K562 (cell line): ENCODE measurements at regions not wholly inside any gene's neighbourhood (a gene's known extent, or its start where the extent isn't known, plus 50 kb on each side); places are given as distances from the start of the nearest gene placed in this dataset.

Experiments used
- ATAC-seq: fragments of 200-7000 bp; cut with Tn5 transposase; 3 replicates; pipeline ENCODE4 v1.9.1; 2020; ENCODE audit warnings: moderate library complexity
- BruUV-seq: library from RNA; stranded (reverse); fragments of 400-500 nt; replicated peaks from 2 replicates; lab custom pipeline; 2021; lab: Mats Ljungman, UMichigan
- CTCF ChIA-PET: fragments of 300-600 bp; formaldehyde crosslinking; extraction: SDS; loops from one replicate; lab custom pipeline; 2021; ENCODE audit warnings: low intra/inter-chr PET ratio; lab: Yijun Ruan, JAX
- POLR2A ChIA-PET: fragments of 300-600, 350-650 bp; sonication (Branson Sonifier 250); formaldehyde crosslinking; extraction: SDS; loops from one replicate; lab custom pipeline; 2021; ENCODE audit warnings: antibody characterized with exemption, inconsistent platforms; lab: Yijun Ruan, JAX
- DNase-seq, 4 experiments: peaks; one replicate each; pipeline versions ENCODE4 v3.0.0 to v3.0.0-alpha.2; 2011 to 2018; ENCODE audit warnings: low spot score in 3 of 4, mixed read lengths in 3 of 4; ENCODE audit errors: extremely low read depth in 1 of 4
- FAIRE-seq: peaks from 2 replicates; lab custom pipeline; 2011; peaks lifted over from hg19 to GRCh38; lab: Jason Lieb, UNC
- H2AFZ ChIP-seq: 2 replicates; pipeline ENCODE4 v1.6.0; 2011; ENCODE audit warnings: low read depth, low read length, control low read depth, inconsistent platforms
- H3K27ac ChIP-seq: fragments of 200-600 bp; 3 replicates; pipeline ENCODE4 v1.8.0; 2011; ENCODE audit warnings: low read depth, mild to moderate bottlenecking, control low read depth, inconsistent platforms, low read length, moderate library complexity, mixed read lengths; ENCODE audit errors: extremely low read depth
- H3K27me3 ChIP-seq, 2 experiments: fragments of 300-600 bp in 1 of 2; 2 replicates in 1 of 2; 3 replicates in 1 of 2; pipeline versions ENCODE4 v1.6.0 to v1.8.0; 2011; ENCODE audit warnings: inconsistent platforms in 2 of 2, low read length in 2 of 2, mild to moderate bottlenecking in 1 of 2, mixed read lengths in 1 of 2, moderate library complexity in 1 of 2; ENCODE audit not compliant: control insufficient read depth in 2 of 2, insufficient read depth in 2 of 2
- H3K36me3 ChIP-seq: fragments of 300-600 bp; 3 replicates; pipeline ENCODE4 v1.8.0; 2011; ENCODE audit warnings: mild to moderate bottlenecking, low read length, inconsistent platforms; ENCODE audit not compliant: control insufficient read depth, insufficient read depth
- H3K4me1 ChIP-seq, 2 experiments: fragments of 200-600 bp in 1 of 2; replicated peaks in 1 of 2; 2 replicates in 1 of 2; 3 replicates in 1 of 2; pipeline versions ENCODE4 v1.5.1 to v1.8.0; 2011; ENCODE audit warnings: inconsistent platforms in 2 of 2, low read length in 2 of 2, mild to moderate bottlenecking in 1 of 2, mixed read lengths in 1 of 2, moderate library complexity in 1 of 2; ENCODE audit not compliant: control insufficient read depth in 2 of 2, insufficient read depth in 2 of 2
- H3K4me2 ChIP-seq: 2 replicates; pipeline ENCODE4 v1.6.1; 2011; ENCODE audit warnings: low read length, control low read depth, inconsistent platforms, mixed read lengths; ENCODE audit not compliant: insufficient read depth
- H3K4me3 ChIP-seq: fragments of 200-600 bp; sonication (generic), shearing (Covaris generic); 2 replicates; pipeline ENCODE4 v1.5.1; 2016; ENCODE audit warnings: control low read depth, inconsistent platforms
- H3K79me2 ChIP-seq: fragments of 200-600 bp; 3 replicates; pipeline ENCODE4 v1.8.0; 2011; ENCODE audit warnings: low read length, inconsistent platforms; ENCODE audit not compliant: control insufficient read depth, insufficient read depth
- H3K9ac ChIP-seq, 2 experiments: 2 replicates each; pipeline versions ENCODE4 v1.6.0 to v1.6.1; 2011; ENCODE audit warnings: low read depth in 2 of 2, low read length in 2 of 2, control low read depth in 1 of 2, inconsistent platforms in 1 of 2, mild to moderate bottlenecking in 1 of 2, mixed read lengths in 1 of 2; ENCODE audit not compliant: insufficient read depth in 1 of 2
- H3K9me1 ChIP-seq: one replicate; pipeline ENCODE4 v1.6.0; 2011; ENCODE audit warnings: inconsistent platforms, mild to moderate bottlenecking, low read length, moderate library complexity; ENCODE audit not compliant: control insufficient read depth, insufficient read depth
- H3K9me3 ChIP-seq: replicated peaks from 2 replicates; pipeline ENCODE4 v1.5.1; 2011; ENCODE audit warnings: low read depth, low read length, inconsistent platforms; ENCODE audit not compliant: control insufficient read depth, insufficient read depth
- H4K20me1 ChIP-seq: replicated peaks from 2 replicates; pipeline ENCODE4 v1.6.1; 2011; ENCODE audit warnings: low read length, inconsistent platforms, mixed read lengths; ENCODE audit not compliant: control insufficient read depth, insufficient read depth
- BDP1 ChIP-seq: IDR thresholded peaks from 3 replicates; pipeline ENCODE4 v1.6.1; 2011; ENCODE audit not compliant: insufficient read length, insufficient read depth
- FOSL1 ChIP-seq: fragments of 200-800 bp; sonication (Bioruptor generic); conservative IDR thresholded peaks from 2 replicates; pipeline ENCODE4 v1.6.1; 2016; ENCODE audit warnings: missing genetic modification characterization, missing compliant biosample characterization
- FOXM1 ChIP-seq, 2 experiments: fragments of 450-650 bp in 1 of 2; sonication (generic) in 1 of 2; formaldehyde crosslinking in 1 of 2; IDR thresholded peaks; 2 replicates each; pipeline versions ENCODE4 v1.6.1 to v1.9.0; 2017 to 2022; ENCODE audit warnings: low read depth in 2 of 2, mild to moderate bottlenecking in 2 of 2, missing genetic modification reagents in 1 of 2, moderate library complexity in 1 of 2
- GABPB2 ChIP-seq: fragments of 250-450 bp; sonication (Bioruptor Pico); conservative IDR thresholded peaks from 2 replicates; pipeline ENCODE4 v1.5.1; 2021; ENCODE audit warnings: mild to moderate bottlenecking
- HIVEP1 ChIP-seq: fragments of 250-450 bp; sonication (Bioruptor Pico); IDR thresholded peaks from 2 replicates; pipeline ENCODE4 v1.4.0; 2020; ENCODE audit warnings: mild to moderate bottlenecking
- JUN ChIP-seq, 2 experiments: sonication (generic) in 1 of 2; formaldehyde crosslinking in 1 of 2; IDR thresholded peaks; 2 replicates each; pipeline versions ENCODE4 v1.6.1 to v1.8.0; 2012 to 2022; ENCODE audit warnings: borderline replicate concordance in 2 of 2, mild to moderate bottlenecking in 2 of 2, improper control_type of control experiment in 1 of 2, low read depth in 1 of 2, low read length in 1 of 2, missing genetic modification reagents in 1 of 2
- RB1 ChIP-seq: fragments of 450-650 bp; IDR thresholded peaks from 2 replicates; pipeline ENCODE4 v1.6.1; 2017; ENCODE audit warnings: low read depth, mild to moderate bottlenecking
- XRCC4 ChIP-seq: IDR thresholded peaks from one replicate; pipeline ENCODE4 v1.6.1; 2011; ENCODE audit not compliant: insufficient read depth, insufficient read length; ENCODE audit errors: extremely low read depth
- ZNF699 ChIP-seq: fragments of 250-450 bp; sonication (Bioruptor Pico); IDR thresholded peaks from 2 replicates; pipeline ENCODE4 v1.8.0; 2021; ENCODE audit warnings: mild to moderate bottlenecking, moderate library complexity; ENCODE audit not compliant: insufficient replicate concordance
- ZZZ3 ChIP-seq: fragments of 450-650 bp; IDR thresholded peaks from 2 replicates; pipeline ENCODE4 v1.6.1; 2016; ENCODE audit warnings: antibody characterized with exemption, mild to moderate bottlenecking, moderate library complexity
- WGBS: fragments of 100-300 bp; shearing (Covaris generic); methylation state at CpG from one replicate; pipeline ENCODE4 v1.1.6; 2016; ENCODE audit warnings: low coverage, mixed read lengths; ENCODE audit not compliant: insufficient coverage; ENCODE audit errors: missing lambda C conversion rate; 5-methylcytosine and 5-hydroxymethylcytosine counted together
- in situ Hi-C: fragments of 300-500 bp; cut with MboI; formaldehyde crosslinking; loops from 4 replicates; pipeline ENCODE4 v1.15.0; 2018; ENCODE audit warnings: inconsistent platforms, mixed read lengths
- intact Hi-C: fragments of 100-400 bp; cut with micrococcal nuclease; formaldehyde crosslinking; loops from 2 replicates; pipeline ENCODE4 v1.14.2; 2022
- TF ChIP-seq, protein P1 (sequence below): fragments of 450-650 bp; formaldehyde crosslinking; IDR thresholded peaks from 2 replicates; pipeline ENCODE4 v1.4.0; 2022; ENCODE audit warnings: mild to moderate bottlenecking, moderate library complexity
- TF ChIP-seq, protein P2 (sequence below): fragments of 450-650 bp; IDR thresholded peaks from 2 replicates; pipeline ENCODE4 v1.6.1; 2018; ENCODE audit not compliant: partially characterized antibody
- TF ChIP-seq, protein P3 (sequence below): fragments of 450-650 bp; formaldehyde crosslinking; IDR thresholded peaks from 2 replicates; pipeline ENCODE4 v1.4.0; 2020; ENCODE audit warnings: mild to moderate bottlenecking, moderate library complexity
- TF ChIP-seq, protein P4 (sequence below), 2 experiments: IDR thresholded peaks; 2 replicates each; pipeline ENCODE4 v1.6.1; 2012; ENCODE audit warnings: improper control_type of control experiment in 2 of 2, low read depth in 2 of 2, low read length in 2 of 2, borderline replicate concordance in 1 of 2

DNA sequence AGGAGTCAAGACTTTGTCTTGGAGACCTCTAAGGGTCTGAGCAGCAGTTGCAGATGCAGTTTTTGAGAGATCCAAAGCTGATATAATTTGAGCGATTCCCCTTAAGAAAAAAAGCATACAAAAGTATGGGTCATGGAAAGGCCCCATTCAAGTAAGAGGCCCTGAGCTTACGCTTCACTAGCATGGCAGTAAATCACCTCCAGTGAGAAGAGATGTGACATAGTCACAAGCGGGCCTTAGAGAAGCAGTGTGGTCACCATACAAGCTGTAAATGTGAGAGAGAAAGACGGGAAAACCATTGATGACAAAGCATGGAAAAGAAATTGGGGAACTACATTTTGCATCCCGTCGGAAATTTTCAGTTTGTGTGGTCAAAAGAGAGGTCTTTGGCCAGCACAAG lies 70.6 kb upstream of the GSC start:
- H3K36me3 ChIP-seq = no peaks in the 10 kb centered on the region
- in situ Hi-C loops (no loop called here), intact Hi-C loops (no loop called here)
- no peaks in the 10 kb centered on the region; a peak in 1 of 5 replicates for H3K27me3 ChIP-seq
- CTCF ChIA-PET = interaction anchor here (0.7 kb wide), 1 partner anchor 443 kb away, joined by 3 read pairs; no protein-coding TSS in a partner anchor
- POLR2A ChIA-PET = no interaction called here
- no peaks in the 10 kb centered on the region for H4K20me1 ChIP-seq
- ATAC-seq (no peak), DNase-seq (no peak), FAIRE-seq (no peak)
- H3K79me2 ChIP-seq = no peaks in the 10 kb centered on the region
- H3K4me3 ChIP-seq = no peak overlapping the region
- H3K9me1 ChIP-seq = no peaks in the 10 kb centered on the region
- no peak overlapping the region for H2AFZ ChIP-seq
- no TSS peak for BruUV-seq
- WGBS = 2% methylated on average over 6 of the region's 6 CpGs
- H3K4me1 ChIP-seq = no peaks in the 10 kb centered on the region
- H3K4me2 ChIP-seq = no peak overlapping the region
- H3K27ac ChIP-seq = no peak overlapping the region
- H3K9me3 ChIP-seq = no peaks in the 10 kb centered on the region
- no peak overlapping the region for H3K9ac ChIP-seq
- no peak for TF ChIP-seq FOXM1 (IDR thresholded peaks at IDR 0.05; ENCODE audit: low read depth)
- no peak for TF ChIP-seq FOXM1 (CRISPR knock-in tag; IDR thresholded peaks at IDR 0.05; ENCODE audit: low read depth)
- TF ChIP-seq, protein P1, sequence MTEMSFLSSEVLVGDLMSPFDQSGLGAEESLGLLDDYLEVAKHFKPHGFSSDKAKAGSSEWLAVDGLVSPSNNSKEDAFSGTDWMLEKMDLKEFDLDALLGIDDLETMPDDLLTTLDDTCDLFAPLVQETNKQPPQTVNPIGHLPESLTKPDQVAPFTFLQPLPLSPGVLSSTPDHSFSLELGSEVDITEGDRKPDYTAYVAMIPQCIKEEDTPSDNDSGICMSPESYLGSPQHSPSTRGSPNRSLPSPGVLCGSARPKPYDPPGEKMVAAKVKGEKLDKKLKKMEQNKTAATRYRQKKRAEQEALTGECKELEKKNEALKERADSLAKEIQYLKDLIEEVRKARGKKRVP (CRISPR knock-in tag) = no peak
- TF ChIP-seq JUN (IDR thresholded peaks at IDR 0.05; ENCODE audit: borderline replicate concordance, low read depth, low read length) = no peak
- TF ChIP-seq JUN (CRISPR knock-in tag; IDR thresholded peaks at IDR 0.05; ENCODE audit: borderline replicate concordance) = no peak
- no peak for TF ChIP-seq ZNF699 (CRISPR knock-in tag)
- no peak for TF ChIP-seq FOSL1 (tag)
- no peak for TF ChIP-seq XRCC4
- TF ChIP-seq, protein P2, sequence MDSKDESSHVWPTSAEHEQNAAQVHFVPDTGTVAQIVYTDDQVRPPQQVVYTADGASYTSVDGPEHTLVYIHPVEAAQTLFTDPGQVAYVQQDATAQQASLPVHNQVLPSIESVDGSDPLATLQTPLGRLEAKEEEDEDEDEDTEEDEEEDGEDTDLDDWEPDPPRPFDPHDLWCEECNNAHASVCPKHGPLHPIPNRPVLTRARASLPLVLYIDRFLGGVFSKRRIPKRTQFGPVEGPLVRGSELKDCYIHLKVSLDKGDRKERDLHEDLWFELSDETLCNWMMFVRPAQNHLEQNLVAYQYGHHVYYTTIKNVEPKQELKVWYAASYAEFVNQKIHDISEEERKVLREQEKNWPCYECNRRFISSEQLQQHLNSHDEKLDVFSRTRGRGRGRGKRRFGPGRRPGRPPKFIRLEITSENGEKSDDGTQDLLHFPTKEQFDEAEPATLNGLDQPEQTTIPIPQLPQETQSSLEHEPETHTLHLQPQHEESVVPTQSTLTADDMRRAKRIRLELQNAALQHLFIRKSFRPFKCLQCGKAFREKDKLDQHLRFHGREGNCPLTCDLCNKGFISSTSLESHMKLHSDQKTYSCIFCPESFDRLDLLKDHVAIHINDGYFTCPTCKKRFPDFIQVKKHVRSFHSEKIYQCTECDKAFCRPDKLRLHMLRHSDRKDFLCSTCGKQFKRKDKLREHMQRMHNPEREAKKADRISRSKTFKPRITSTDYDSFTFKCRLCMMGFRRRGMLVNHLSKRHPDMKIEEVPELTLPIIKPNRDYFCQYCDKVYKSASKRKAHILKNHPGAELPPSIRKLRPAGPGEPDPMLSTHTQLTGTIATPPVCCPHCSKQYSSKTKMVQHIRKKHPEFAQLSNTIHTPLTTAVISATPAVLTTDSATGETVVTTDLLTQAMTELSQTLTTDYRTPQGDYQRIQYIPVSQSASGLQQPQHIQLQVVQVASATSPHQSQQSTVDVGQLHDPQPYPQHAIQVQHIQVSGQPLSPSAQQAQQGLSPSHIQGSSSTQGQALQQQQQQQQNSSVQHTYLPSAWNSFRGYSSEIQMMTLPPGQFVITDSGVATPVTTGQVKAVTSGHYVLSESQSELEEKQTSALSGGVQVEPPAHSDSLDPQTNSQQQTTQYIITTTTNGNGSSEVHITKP = no peak
- TF ChIP-seq, protein P3, sequence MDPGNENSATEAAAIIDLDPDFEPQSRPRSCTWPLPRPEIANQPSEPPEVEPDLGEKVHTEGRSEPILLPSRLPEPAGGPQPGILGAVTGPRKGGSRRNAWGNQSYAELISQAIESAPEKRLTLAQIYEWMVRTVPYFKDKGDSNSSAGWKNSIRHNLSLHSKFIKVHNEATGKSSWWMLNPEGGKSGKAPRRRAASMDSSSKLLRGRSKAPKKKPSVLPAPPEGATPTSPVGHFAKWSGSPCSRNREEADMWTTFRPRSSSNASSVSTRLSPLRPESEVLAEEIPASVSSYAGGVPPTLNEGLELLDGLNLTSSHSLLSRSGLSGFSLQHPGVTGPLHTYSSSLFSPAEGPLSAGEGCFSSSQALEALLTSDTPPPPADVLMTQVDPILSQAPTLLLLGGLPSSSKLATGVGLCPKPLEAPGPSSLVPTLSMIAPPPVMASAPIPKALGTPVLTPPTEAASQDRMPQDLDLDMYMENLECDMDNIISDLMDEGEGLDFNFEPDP (CRISPR knock-in tag) = no peak
- no peak for TF ChIP-seq RB1
- TF ChIP-seq ZZZ3 = no peak
- no peak for TF ChIP-seq GABPB2 (CRISPR knock-in tag)
- TF ChIP-seq HIVEP1 (CRISPR knock-in tag) = no peak
- TF ChIP-seq, protein P4, sequence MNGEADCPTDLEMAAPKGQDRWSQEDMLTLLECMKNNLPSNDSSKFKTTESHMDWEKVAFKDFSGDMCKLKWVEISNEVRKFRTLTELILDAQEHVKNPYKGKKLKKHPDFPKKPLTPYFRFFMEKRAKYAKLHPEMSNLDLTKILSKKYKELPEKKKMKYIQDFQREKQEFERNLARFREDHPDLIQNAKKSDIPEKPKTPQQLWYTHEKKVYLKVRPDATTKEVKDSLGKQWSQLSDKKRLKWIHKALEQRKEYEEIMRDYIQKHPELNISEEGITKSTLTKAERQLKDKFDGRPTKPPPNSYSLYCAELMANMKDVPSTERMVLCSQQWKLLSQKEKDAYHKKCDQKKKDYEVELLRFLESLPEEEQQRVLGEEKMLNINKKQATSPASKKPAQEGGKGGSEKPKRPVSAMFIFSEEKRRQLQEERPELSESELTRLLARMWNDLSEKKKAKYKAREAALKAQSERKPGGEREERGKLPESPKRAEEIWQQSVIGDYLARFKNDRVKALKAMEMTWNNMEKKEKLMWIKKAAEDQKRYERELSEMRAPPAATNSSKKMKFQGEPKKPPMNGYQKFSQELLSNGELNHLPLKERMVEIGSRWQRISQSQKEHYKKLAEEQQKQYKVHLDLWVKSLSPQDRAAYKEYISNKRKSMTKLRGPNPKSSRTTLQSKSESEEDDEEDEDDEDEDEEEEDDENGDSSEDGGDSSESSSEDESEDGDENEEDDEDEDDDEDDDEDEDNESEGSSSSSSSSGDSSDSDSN (IDR thresholded peaks at IDR 0.05; ENCODE audit: borderline replicate concordance in 1 of 2, low read depth in 2 of 2, low read length in 2 of 2) = no peak
- no peak for TF ChIP-seq BDP1
